VCaP (cell line): ENCODE measurements at regions not wholly inside any gene's neighbourhood (a gene's known extent, or its start where the extent isn't known, plus 50 kb on each side); places are given as distances from the start of the nearest gene placed in this dataset.

Experiments
- H3K27ac ChIP-seq: fragments of 450-650 bp; 2 replicates; pipeline ENCODE4 v1.5.1; 2017
- CTCF ChIP-seq: fragments of 450-650 bp; conservative IDR thresholded peaks from 2 replicates; pipeline ENCODE4 v1.5.1; 2017; ENCODE audit warnings: mild to moderate bottlenecking, moderate library complexity

- H3K27ac ChIP-seq = no peak overlapping the region
- TF ChIP-seq CTCF = no peak
Measured at GRCh38 chr2:116692988-116693387, 1121.5 kb upstream of the DDX18 start.

GRCh38 chr2:116696223-116696622 is 1118.3 kb upstream of the DDX18 start:
- TF ChIP-seq CTCF = peak; percentile 70

DNA sequence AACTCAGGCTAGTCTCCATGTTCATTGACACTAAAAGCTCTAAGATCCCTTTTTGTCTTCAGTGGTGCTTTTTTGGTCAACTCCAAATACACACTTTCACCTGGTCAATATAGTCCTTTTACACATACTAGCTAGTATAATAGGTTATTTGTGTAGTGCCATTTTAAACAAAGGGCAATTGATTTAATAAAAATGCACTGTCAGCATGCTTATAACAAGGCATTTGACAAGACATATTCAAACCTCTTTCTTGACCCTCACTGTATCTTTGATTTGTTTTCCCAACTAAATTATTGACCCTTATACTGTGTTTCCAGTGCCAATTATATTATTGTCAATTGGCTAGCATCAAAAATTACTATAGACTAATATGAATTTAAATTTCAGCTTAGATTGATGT is 1117.6 kb upstream of the DDX18 start:
- H3K27ac ChIP-seq = no peak overlapping the region
- TF ChIP-seq CTCF = no peak

More at GRCh38 chr2:116696223-116696622, 1118.3 kb upstream of the DDX18 start:
- no peak overlapping the region for H3K27ac ChIP-seq

GRCh38 chr2:116706396-116706795 is 1108.1 kb upstream of the DDX18 start:
- H3K27ac ChIP-seq = peak overlapping the region; percentile 75
- no peak for TF ChIP-seq CTCF

- TF ChIP-seq CTCF = no peak
- H3K27ac ChIP-seq = no peak overlapping the region
Measured at GRCh38 chr2:116716038-116716437, 1098.5 kb upstream of the DDX18 start.

DNA sequence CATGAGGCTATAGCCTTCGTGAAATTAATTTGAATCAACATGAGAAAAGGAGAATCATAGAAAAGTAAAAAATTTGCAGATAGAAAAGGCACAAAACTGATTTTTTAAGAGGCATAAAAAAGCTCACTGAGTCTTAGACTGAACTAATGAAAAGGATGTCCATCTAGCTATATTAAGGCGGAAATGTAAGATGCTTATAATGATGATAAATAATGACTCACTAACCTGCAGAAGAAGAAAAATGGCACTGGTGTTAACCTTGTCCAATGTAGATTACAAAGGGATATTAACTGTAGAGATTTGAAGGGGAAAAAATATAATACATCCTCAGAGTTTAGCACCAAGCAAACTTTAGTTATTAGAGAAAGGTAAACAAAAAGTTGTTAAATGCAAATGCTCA is 1098.0 kb upstream of the DDX18 start:
- no peak for TF ChIP-seq CTCF
- no peak overlapping the region for H3K27ac ChIP-seq

- H3K27ac ChIP-seq = no peak overlapping the region
- no peak for TF ChIP-seq CTCF
Measured at GRCh38 chr2:116717832-116718231, 1096.7 kb upstream of the DDX18 start.

GRCh38 chr2:116718451-116718850 is 1096.0 kb upstream of the DDX18 start:
- TF ChIP-seq CTCF = no peak
- no peak overlapping the region for H3K27ac ChIP-seq
